GM23338 (cell line): ENCODE measurements at regions not wholly inside any gene's neighbourhood (a gene's known extent, or its start where the extent isn't known, plus 50 kb on each side); places are given as distances from the start of the nearest gene placed in this dataset.

ENCODE experiments used
- ATAC-seq: fragments of 200-7000 bp; cut with Tn5 transposase; 3 replicates; pipeline ENCODE4 v1.9.1; 2020
- DNase-seq: peaks from one replicate; pipeline ENCODE4 v3.0.0-alpha.2; 2015; ENCODE audit warnings: low spot score
- H2AFZ ChIP-seq: fragments of 200-600 bp; sonication (generic); 2 replicates; pipeline ENCODE4 v1.8.0; 2016; ENCODE audit warnings: antibody characterized with exemption, mild to moderate bottlenecking, moderate library complexity
- H3F3A ChIP-seq: fragments of 200-600 bp; sonication (generic); replicated peaks from 2 replicates; pipeline ENCODE4 v1.8.0; 2017; ENCODE audit warnings: antibody characterized with exemption, mixed run types, low read depth
- H3K27ac ChIP-seq: fragments of 200-600 bp; sonication (generic); 2 replicates; pipeline ENCODE4 v1.6.1; 2016; ENCODE audit warnings: low read depth
- H3K27me3 ChIP-seq: fragments of 200-600 bp; sonication (generic); 2 replicates; pipeline ENCODE4 v1.8.0; 2016; ENCODE audit warnings: mild to moderate bottlenecking, mixed run types, moderate library complexity; ENCODE audit not compliant: insufficient read depth
- H3K36me3 ChIP-seq: fragments of 200-600 bp; sonication (generic); 2 replicates; pipeline ENCODE4 v1.8.0; 2016; ENCODE audit warnings: mild to moderate bottlenecking; ENCODE audit not compliant: insufficient read depth
- H3K4me1 ChIP-seq: fragments of 200-600 bp; sonication (generic); 2 replicates; pipeline ENCODE4 v1.8.0; 2016; ENCODE audit warnings: mild to moderate bottlenecking, moderate library complexity; ENCODE audit not compliant: insufficient read depth
- H3K4me2 ChIP-seq: fragments of 200-600 bp; sonication (generic); 2 replicates; pipeline ENCODE4 v1.7.1; 2017; ENCODE audit warnings: mixed run types
- H3K4me3 ChIP-seq: fragments of 200-600 bp; sonication (generic); 2 replicates; pipeline ENCODE4 v1.6.1; 2016; ENCODE audit warnings: mixed run types
- H3K79me2 ChIP-seq: fragments of 200-600 bp; sonication (generic); replicated peaks from 2 replicates; pipeline ENCODE4 v1.8.0; 2017; ENCODE audit warnings: mild to moderate bottlenecking; ENCODE audit not compliant: insufficient read depth
- H3K9me2 ChIP-seq: fragments of 200-600 bp; sonication (generic); 2 replicates; pipeline ENCODE4 v1.8.0; 2017; ENCODE audit not compliant: insufficient read depth
- H4K20me1 ChIP-seq: fragments of 200-600 bp; sonication (generic); replicated peaks from 2 replicates; pipeline ENCODE4 v1.8.0; 2017; ENCODE audit warnings: mild to moderate bottlenecking; ENCODE audit not compliant: insufficient read depth
- H3K27ac Mint-ChIP-seq: 2 replicates; pipeline ENCODE4 v1.8.0; 2020; ENCODE audit warnings: inconsistent platforms, mild to moderate bottlenecking, moderate library complexity, mixed read lengths
- H3K27me3 Mint-ChIP-seq: 3 replicates; pipeline ENCODE4 v1.8.0; 2022; ENCODE audit warnings: low read depth, mild to moderate bottlenecking, moderate library complexity, mixed read lengths, inconsistent platforms; ENCODE audit not compliant: insufficient read depth, poor library complexity
- H3K36me3 Mint-ChIP-seq: 3 replicates; pipeline ENCODE4 v1.8.0; 2021; ENCODE audit warnings: low read depth, mild to moderate bottlenecking, inconsistent platforms, moderate library complexity, mixed read lengths
- H3K4me1 Mint-ChIP-seq: 3 replicates; pipeline ENCODE4 v1.8.0; 2020; ENCODE audit warnings: mild to moderate bottlenecking, inconsistent platforms, mixed read lengths
- H3K4me3 Mint-ChIP-seq: 3 replicates; pipeline ENCODE4 v1.8.0; 2021; ENCODE audit warnings: moderate library complexity, mild to moderate bottlenecking, inconsistent platforms, mixed read lengths
- H3K9me3 Mint-ChIP-seq: 3 replicates; pipeline ENCODE4 v1.8.0; 2020; ENCODE audit warnings: moderate library complexity, mild to moderate bottlenecking, inconsistent platforms, mixed read lengths
- CREB1 ChIP-seq: fragments of 250-450 bp; sonication (Bioruptor Pico); IDR thresholded peaks from 2 replicates; pipeline ENCODE4 v1.5.0; 2020; ENCODE audit warnings: low read depth, mild to moderate bottlenecking, moderate library complexity
- EZH2 ChIP-seq: fragments of 200-600 bp; sonication (generic); IDR thresholded peaks from one replicate; pipeline ENCODE4 v1.8.0; 2017; ENCODE audit warnings: antibody characterized with exemption, mild to moderate bottlenecking, low read depth; ENCODE audit not compliant: unreplicated experiment
- JUNB ChIP-seq: IDR thresholded peaks from one replicate; pipeline ENCODE4 v1.6.1; 2016; ENCODE audit warnings: antibody characterized with exemption; ENCODE audit not compliant: unreplicated experiment
- NANOG ChIP-seq: IDR thresholded peaks from 2 replicates; pipeline ENCODE4 v1.6.1; 2016; ENCODE audit warnings: antibody characterized with exemption, borderline replicate concordance
- POLR2AphosphoS5 ChIP-seq: IDR thresholded peaks from 2 replicates; pipeline ENCODE4 v1.6.1; 2016; ENCODE audit warnings: antibody characterized with exemption, low read depth
- STAT1 ChIP-seq: IDR thresholded peaks from one replicate; pipeline ENCODE4 v1.6.1; 2016; ENCODE audit warnings: antibody characterized with exemption; ENCODE audit not compliant: unreplicated experiment
- ZNF114 ChIP-seq: fragments of 250-450 bp; sonication (Bioruptor Pico); IDR thresholded peaks from 2 replicates; pipeline ENCODE4 v1.5.0; 2020; ENCODE audit warnings: mild to moderate bottlenecking, moderate library complexity
- TF ChIP-seq, protein P1 (sequence below): fragments of 250-450 bp; sonication (Bioruptor Pico); IDR thresholded peaks from 2 replicates; pipeline ENCODE4 v1.5.0; 2020; ENCODE audit warnings: mild to moderate bottlenecking, moderate library complexity
- TF ChIP-seq, protein P2 (sequence below): IDR thresholded peaks from one replicate; pipeline ENCODE4 v1.6.1; 2018; ENCODE audit warnings: antibody characterized with exemption; ENCODE audit not compliant: unreplicated experiment
- TF ChIP-seq, protein P3 (sequence below): IDR thresholded peaks from 2 replicates; pipeline ENCODE4 v1.6.1; 2016; ENCODE audit warnings: antibody characterized with exemption

DNA sequence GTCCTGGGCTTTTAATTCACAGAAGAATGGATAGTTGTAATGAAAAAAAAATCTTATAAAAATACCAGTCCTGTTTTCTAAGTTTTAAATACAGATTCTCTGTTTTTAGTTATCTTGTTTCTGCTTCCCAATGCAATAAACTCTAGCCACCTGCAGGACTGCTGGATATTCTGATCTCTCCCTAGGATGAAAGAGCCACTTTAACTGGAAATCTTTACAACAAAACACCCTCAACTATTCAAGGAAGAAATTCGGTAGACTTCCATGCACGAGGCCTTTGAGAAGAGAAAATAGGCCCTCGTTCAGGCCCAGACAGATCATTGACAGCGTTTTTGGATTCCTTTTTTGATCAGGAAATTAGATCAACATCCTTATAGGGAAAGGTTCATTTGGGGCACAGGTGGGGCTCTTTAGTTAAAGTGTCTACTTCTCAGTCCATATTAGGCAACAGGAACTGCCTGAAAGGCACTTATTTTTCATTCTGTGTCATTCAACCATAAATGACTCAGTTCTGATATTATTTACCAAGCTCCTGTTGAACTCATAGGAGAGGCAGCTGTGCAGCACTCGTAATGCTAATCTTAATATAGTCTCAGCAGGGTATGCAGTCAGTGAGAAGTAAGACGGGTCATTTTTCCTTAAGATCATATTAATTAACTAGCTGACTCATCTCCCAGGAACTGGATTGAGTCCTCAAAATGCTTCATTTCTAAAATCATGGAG, 71.1 kb upstream of the ERRFI1 start (continued):
- TF ChIP-seq, protein P1, sequence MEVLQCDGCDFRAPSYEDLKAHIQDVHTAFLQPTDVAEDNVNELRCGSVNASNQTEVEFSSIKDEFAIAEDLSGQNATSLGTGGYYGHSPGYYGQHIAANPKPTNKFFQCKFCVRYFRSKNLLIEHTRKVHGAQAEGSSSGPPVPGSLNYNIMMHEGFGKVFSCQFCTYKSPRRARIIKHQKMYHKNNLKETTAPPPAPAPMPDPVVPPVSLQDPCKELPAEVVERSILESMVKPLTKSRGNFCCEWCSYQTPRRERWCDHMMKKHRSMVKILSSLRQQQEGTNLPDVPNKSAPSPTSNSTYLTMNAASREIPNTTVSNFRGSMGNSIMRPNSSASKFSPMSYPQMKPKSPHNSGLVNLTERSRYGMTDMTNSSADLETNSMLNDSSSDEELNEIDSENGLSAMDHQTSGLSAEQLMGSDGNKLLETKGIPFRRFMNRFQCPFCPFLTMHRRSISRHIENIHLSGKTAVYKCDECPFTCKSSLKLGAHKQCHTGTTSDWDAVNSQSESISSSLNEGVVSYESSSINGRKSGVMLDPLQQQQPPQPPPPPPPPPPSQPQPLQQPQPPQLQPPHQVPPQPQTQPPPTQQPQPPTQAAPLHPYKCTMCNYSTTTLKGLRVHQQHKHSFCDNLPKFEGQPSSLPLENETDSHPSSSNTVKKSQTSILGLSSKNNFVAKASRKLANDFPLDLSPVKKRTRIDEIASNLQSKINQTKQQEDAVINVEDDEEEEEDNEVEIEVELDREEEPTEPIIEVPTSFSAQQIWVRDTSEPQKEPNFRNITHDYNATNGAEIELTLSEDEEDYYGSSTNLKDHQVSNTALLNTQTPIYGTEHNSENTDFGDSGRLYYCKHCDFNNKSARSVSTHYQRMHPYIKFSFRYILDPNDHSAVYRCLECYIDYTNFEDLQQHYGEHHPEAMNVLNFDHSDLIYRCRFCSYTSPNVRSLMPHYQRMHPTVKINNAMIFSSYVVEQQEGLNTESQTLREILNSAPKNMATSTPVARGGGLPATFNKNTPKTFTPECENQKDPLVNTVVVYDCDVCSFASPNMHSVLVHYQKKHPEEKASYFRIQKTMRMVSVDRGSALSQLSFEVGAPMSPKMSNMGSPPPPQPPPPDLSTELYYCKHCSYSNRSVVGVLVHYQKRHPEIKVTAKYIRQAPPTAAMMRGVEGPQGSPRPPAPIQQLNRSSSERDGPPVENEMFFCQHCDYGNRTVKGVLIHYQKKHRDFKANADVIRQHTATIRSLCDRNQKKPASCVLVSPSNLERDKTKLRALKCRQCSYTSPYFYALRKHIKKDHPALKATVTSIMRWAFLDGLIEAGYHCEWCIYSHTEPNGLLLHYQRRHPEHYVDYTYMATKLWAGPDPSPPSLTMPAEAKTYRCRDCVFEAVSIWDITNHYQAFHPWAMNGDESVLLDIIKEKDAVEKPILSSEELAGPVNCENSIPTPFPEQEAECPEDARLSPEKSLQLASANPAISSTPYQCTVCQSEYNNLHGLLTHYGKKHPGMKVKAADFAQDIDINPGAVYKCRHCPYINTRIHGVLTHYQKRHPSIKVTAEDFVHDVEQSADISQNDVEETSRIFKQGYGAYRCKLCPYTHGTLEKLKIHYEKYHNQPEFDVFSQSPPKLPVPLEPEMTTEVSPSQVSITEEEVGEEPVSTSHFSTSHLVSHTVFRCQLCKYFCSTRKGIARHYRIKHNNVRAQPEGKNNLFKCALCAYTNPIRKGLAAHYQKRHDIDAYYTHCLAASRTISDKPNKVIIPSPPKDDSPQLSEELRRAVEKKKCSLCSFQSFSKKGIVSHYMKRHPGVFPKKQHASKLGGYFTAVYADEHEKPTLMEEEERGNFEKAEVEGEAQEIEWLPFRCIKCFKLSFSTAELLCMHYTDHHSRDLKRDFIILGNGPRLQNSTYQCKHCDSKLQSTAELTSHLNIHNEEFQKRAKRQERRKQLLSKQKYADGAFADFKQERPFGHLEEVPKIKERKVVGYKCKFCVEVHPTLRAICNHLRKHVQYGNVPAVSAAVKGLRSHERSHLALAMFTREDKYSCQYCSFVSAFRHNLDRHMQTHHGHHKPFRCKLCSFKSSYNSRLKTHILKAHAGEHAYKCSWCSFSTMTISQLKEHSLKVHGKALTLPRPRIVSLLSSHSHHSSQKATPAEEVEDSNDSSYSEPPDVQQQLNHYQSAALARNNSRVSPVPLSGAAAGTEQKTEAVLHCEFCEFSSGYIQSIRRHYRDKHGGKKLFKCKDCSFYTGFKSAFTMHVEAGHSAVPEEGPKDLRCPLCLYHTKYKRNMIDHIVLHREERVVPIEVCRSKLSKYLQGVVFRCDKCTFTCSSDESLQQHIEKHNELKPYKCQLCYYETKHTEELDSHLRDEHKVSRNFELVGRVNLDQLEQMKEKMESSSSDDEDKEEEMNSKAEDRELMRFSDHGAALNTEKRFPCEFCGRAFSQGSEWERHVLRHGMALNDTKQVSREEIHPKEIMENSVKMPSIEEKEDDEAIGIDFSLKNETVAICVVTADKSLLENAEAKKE (CRISPR knock-in tag), result no peak
- no peak for TF ChIP-seq POLR2AphosphoS5
- no peak for TF ChIP-seq NANOG

DNA sequence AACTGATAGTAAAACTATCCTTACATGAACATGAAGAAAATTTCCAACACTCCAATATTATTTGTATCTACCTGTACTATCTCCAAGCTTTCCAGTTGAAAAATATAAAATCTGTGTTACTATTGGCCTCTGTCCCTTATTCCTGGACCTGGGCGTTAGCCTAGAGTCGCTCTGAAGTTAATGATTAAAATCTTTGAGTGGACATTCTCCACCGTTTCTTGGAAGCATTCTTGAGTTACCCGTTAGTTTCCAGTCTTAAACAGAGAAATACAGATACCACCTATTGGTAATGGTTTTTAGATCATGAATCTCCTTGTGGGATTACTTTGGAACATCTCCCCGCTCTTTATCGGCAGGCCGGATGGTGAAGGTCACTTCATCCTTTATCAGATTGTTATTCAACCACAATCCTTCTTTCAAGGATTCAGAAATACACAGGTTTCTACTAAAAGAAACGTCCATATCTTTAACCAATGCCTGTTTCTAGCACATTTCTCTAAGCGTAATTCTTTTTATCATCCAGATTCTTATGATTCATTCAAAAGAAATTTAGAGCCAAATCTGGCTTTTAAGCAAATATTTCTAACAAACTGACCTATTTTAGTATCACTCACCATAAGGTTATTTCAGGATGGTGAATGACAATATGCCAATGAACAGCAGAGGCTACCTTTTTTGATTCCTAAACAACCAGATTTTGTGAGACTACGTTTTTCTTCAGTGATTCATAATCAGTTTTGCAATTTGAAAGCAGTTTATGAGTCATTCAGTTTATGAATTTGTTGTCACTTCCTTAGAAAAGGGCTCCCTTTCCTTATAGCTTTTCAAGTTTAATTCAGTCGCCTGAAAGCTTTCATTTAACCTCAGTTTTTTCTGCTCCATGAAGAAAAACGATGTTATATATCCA, 70.2 kb upstream of the ERRFI1 start:
- Mint-ChIP-seq H3K4me1 (peaks cover 5% of the 10 kb centered on the region), H3K27me3 (peaks cover 2% of the 10 kb centered on the region), H3K27ac (no peak overlapping the region), H3K36me3 (no peaks in the 10 kb centered on the region), H3K9me3 (no peaks in the 10 kb centered on the region), H3K4me3 (no peak overlapping the region)
- Histone ChIP-seq H3K4me2 (no peak overlapping the region), H2AFZ (no peak overlapping the region), H3K36me3 (no peaks in the 10 kb centered on the region), H3K79me2 (no peaks in the 10 kb centered on the region), H3K27ac (no peak overlapping the region), H3K4me3 (no peak overlapping the region), H4K20me1 (no peaks in the 10 kb centered on the region), H3K27me3 (no peaks in the 10 kb centered on the region), H3K9me2 (0 out of 2 replicates have a peak, but pooled peaks cover 4% of the 10 kb centered on the region), H3F3A (no peaks in the 10 kb centered on the region), H3K4me1 (no peaks in the 10 kb centered on the region)
- DNase-seq, result no peak
- ATAC-seq, result no peak
- TF ChIP-seq JUNB (no peak), EZH2 (no peak), STAT1 (no peak), NANOG (no peak), CREB1 (CRISPR knock-in tag) (no peak), ZNF114 (CRISPR knock-in tag) (no peak), POLR2AphosphoS5 (no peak)
- TF ChIP-seq, protein P2, sequence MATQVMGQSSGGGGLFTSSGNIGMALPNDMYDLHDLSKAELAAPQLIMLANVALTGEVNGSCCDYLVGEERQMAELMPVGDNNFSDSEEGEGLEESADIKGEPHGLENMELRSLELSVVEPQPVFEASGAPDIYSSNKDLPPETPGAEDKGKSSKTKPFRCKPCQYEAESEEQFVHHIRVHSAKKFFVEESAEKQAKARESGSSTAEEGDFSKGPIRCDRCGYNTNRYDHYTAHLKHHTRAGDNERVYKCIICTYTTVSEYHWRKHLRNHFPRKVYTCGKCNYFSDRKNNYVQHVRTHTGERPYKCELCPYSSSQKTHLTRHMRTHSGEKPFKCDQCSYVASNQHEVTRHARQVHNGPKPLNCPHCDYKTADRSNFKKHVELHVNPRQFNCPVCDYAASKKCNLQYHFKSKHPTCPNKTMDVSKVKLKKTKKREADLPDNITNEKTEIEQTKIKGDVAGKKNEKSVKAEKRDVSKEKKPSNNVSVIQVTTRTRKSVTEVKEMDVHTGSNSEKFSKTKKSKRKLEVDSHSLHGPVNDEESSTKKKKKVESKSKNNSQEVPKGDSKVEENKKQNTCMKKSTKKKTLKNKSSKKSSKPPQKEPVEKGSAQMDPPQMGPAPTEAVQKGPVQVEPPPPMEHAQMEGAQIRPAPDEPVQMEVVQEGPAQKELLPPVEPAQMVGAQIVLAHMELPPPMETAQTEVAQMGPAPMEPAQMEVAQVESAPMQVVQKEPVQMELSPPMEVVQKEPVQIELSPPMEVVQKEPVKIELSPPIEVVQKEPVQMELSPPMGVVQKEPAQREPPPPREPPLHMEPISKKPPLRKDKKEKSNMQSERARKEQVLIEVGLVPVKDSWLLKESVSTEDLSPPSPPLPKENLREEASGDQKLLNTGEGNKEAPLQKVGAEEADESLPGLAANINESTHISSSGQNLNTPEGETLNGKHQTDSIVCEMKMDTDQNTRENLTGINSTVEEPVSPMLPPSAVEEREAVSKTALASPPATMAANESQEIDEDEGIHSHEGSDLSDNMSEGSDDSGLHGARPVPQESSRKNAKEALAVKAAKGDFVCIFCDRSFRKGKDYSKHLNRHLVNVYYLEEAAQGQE, result no peak
- TF ChIP-seq, protein P3, sequence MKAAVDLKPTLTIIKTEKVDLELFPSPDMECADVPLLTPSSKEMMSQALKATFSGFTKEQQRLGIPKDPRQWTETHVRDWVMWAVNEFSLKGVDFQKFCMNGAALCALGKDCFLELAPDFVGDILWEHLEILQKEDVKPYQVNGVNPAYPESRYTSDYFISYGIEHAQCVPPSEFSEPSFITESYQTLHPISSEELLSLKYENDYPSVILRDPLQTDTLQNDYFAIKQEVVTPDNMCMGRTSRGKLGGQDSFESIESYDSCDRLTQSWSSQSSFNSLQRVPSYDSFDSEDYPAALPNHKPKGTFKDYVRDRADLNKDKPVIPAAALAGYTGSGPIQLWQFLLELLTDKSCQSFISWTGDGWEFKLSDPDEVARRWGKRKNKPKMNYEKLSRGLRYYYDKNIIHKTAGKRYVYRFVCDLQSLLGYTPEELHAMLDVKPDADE, result no peak
